Body of pancreas (tissue), 4 donors: ENCODE measurements at regions not wholly inside any gene's neighbourhood (a gene's known extent, or its start where the extent isn't known, plus 50 kb on each side); places are given as distances from the start of the nearest gene placed in this dataset.

Experiments used
- ATAC-seq: fragments of 150-250 bp; one replicate; pipeline ENCODE4 v1.9.1; 2016
- DNase-seq, 4 donors: peaks; one replicate each; pipeline ENCODE4 v3.0.0-alpha.2; 2019
- H3K27ac ChIP-seq, 4 donors: fragments of 200-600 bp; sonication (generic); 1 replicate in 3 of 4; 2 replicates in 1 of 4; pipeline versions ENCODE4 v1.5.1 to v1.6.1; 2016 to 2019; ENCODE audit warnings: mild to moderate bottlenecking in 1 of 4, mixed read lengths in 1 of 4, moderate library complexity in 1 of 4
- H3K27me3 ChIP-seq, 2 donors: fragments of 200-600 bp; sonication (generic); one replicate each; pipeline ENCODE4 v1.6.0; 2016; ENCODE audit warnings: mild to moderate bottlenecking in 1 of 2
- H3K36me3 ChIP-seq, 2 donors: fragments of 200-600 bp; sonication (generic); replicated peaks in 1 of 2; 2 replicates each; pipeline ENCODE4 v1.5.1; 2016; ENCODE audit warnings: low read depth in 2 of 2; ENCODE audit not compliant: insufficient read depth in 1 of 2
- H3K4me1 ChIP-seq: fragments of 200-600 bp; sonication (generic); one replicate; pipeline ENCODE4 v1.6.0; 2016
- H3K4me3 ChIP-seq, 2 donors: fragments of 200-600 bp; sonication (generic); 1 replicate in 1 of 2; 2 replicates in 1 of 2; pipeline ENCODE4 v1.5.1; 2016 to 2019
- H3K9me3 ChIP-seq, 3 donors: fragments of 200-600 bp; sonication (generic); 1 replicate in 2 of 3; 2 replicates in 1 of 3; pipeline ENCODE4 v1.5.1; 2016
- POLR2A ChIP-seq, 3 donors: fragments of 450-650 bp; IDR thresholded peaks; one replicate each; pipeline ENCODE4 v1.6.1; 2016; ENCODE audit warnings: antibody characterized with exemption in 3 of 3, mild to moderate bottlenecking in 2 of 3
- WGBS, 2 donors: methylation state at CpG; one replicate each; pipeline ENCODE4 v1.1.5; 2017; 5-methylcytosine and 5-hydroxymethylcytosine counted together
- intact Hi-C: fragments of 100-400 bp; cut with DNase I; formaldehyde crosslinking; loops from one replicate; pipeline ENCODE4 v1.15.1; 2023
- TF ChIP-seq, protein P1 (sequence below), 7 experiments: fragments of 450-650 bp in 4 of 7; fragments of 200-600 bp in 3 of 7; sonication (generic) in 3 of 7; IDR thresholded peaks; one replicate each; pipeline ENCODE4 v1.5.1; 2016 to 2019; ENCODE audit warnings: antibody characterized with exemption in 7 of 7

- TF ChIP-seq, protein P1, sequence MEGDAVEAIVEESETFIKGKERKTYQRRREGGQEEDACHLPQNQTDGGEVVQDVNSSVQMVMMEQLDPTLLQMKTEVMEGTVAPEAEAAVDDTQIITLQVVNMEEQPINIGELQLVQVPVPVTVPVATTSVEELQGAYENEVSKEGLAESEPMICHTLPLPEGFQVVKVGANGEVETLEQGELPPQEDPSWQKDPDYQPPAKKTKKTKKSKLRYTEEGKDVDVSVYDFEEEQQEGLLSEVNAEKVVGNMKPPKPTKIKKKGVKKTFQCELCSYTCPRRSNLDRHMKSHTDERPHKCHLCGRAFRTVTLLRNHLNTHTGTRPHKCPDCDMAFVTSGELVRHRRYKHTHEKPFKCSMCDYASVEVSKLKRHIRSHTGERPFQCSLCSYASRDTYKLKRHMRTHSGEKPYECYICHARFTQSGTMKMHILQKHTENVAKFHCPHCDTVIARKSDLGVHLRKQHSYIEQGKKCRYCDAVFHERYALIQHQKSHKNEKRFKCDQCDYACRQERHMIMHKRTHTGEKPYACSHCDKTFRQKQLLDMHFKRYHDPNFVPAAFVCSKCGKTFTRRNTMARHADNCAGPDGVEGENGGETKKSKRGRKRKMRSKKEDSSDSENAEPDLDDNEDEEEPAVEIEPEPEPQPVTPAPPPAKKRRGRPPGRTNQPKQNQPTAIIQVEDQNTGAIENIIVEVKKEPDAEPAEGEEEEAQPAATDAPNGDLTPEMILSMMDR (IDR thresholded peaks at IDR 0.05) = no peak
- TF ChIP-seq POLR2A (IDR thresholded peaks at IDR 0.05) = no peak
- DNase-seq (no peak), ATAC-seq (no peak)
- Histone ChIP-seq H3K4me1 (peaks cover 7% of the 10 kb centered on the region), H3K9me3 (no peaks in the 10 kb centered on the region), H3K27me3 (no peaks in the 10 kb centered on the region), H3K36me3 (no peaks in the 10 kb centered on the region), H3K4me3 (no peak overlapping the region), H3K27ac (no peak overlapping the region)
- intact Hi-C loops = no loop called here
- 57 to 64% methylated on average over 3 of the region's 3 CpGs for WGBS, 2 donors
Measured at GRCh38 chr9:12880406-12881015, 105.7 kb downstream of the LURAP1L start.

GRCh38 chr9:12882430-12882829 lies 107.6 kb downstream of the LURAP1L start:
- no peaks in the 10 kb centered on the region for H3K27me3 ChIP-seq
- H3K4me3 ChIP-seq = no peak overlapping the region
- 50 to 59% methylated on average over 2 of the region's 2 CpGs for WGBS, 2 donors
- intact Hi-C loops = no loop called here
- TF ChIP-seq POLR2A (IDR thresholded peaks at IDR 0.05) = no peak
- TF ChIP-seq, protein P1 (IDR thresholded peaks at IDR 0.05) = no peak
- ATAC-seq (peak; percentile 15), DNase-seq (no peak)
- no peak overlapping the region for H3K27ac ChIP-seq
- H3K36me3 ChIP-seq = no peaks in the 10 kb centered on the region
- H3K4me1 ChIP-seq = peaks cover 7% of the 10 kb centered on the region
- no peaks in the 10 kb centered on the region for H3K9me3 ChIP-seq

GRCh38 chr9:12884736-12885395 lies 110.0 kb downstream of the LURAP1L start:
- DNase-seq (peak in 1 of 4 donors; percentile 14), ATAC-seq (peak; percentile 82)
- Histone ChIP-seq H3K4me3 (no peak overlapping the region), H3K27me3 (no peaks in the 10 kb centered on the region), H3K36me3 (no peaks in the 10 kb centered on the region), H3K9me3 (no peaks in the 10 kb centered on the region), H3K27ac (no peak overlapping the region), H3K4me1 (no peaks in the 10 kb centered on the region)
- intact Hi-C loops = loop anchor here (5.0 kb wide), 1 partner anchor 163 kb away; no protein-coding TSS in a partner anchor
- 49 to 53% methylated on average over 4 of the region's 4 CpGs for WGBS, 2 donors
- TF ChIP-seq, protein P1 (IDR thresholded peaks at IDR 0.05) = peak; percentile 29 to 84 (median 79)
- TF ChIP-seq POLR2A (IDR thresholded peaks at IDR 0.05) = no peak

DNA sequence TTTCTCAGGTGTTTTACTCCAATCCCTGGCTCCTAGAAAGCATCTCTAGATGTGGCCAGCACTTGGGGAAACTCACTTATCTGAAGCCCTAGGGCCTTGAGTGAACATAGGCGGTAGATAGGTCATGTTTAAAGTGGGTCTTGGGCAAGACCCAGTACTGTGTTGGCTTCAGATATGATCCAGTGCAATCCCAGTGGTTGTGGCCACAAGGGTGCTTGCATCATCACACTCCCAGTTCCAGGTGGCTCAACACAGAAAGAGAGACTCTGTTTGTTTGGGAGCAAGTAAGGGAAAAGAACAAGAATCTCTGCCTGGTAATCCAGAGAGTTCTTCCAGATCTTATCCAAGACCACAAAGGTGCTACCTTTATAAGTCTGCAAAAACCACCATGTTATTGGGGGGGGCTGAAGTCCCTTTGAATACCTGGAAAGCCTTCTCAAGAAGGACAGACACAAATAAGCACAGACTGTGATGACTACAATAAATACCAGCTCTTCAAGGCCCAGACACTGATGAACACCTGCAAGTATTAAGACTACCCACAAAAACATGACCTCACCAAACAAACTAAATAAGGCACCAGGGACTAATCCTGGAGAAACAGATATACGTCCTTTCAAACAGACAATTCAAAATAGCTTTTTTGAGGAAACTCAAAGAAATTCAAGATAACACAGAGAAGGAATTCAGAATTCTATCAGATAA lies 114.7 kb downstream of the LURAP1L start:
- no peak for TF ChIP-seq POLR2A (IDR thresholded peaks at IDR 0.05)
- TF ChIP-seq, protein P1 (IDR thresholded peaks at IDR 0.05) = no peak
- no peaks in the 10 kb centered on the region for H3K27me3 ChIP-seq
- no peak overlapping the region for H3K27ac ChIP-seq
- H3K36me3 ChIP-seq = no peaks in the 10 kb centered on the region
- ATAC-seq = no peak
- H3K4me3 ChIP-seq = no peak overlapping the region
- H3K9me3 ChIP-seq = no peaks in the 10 kb centered on the region
- intact Hi-C loops = loop anchor here (5.0 kb wide), 1 partner anchor 167 kb away; no protein-coding TSS in a partner anchor
- H3K4me1 ChIP-seq = no peaks in the 10 kb centered on the region
- 61 to 82% methylated on average over 2 of the region's 2 CpGs for WGBS, 2 donors
- DNase-seq = no peak
